ENCODE measurements at regions not wholly inside any gene's neighbourhood (a gene's known extent, or its start where the extent isn't known, plus 50 kb on each side); places are given as distances from the start of the nearest gene placed in this dataset.

DNA sequence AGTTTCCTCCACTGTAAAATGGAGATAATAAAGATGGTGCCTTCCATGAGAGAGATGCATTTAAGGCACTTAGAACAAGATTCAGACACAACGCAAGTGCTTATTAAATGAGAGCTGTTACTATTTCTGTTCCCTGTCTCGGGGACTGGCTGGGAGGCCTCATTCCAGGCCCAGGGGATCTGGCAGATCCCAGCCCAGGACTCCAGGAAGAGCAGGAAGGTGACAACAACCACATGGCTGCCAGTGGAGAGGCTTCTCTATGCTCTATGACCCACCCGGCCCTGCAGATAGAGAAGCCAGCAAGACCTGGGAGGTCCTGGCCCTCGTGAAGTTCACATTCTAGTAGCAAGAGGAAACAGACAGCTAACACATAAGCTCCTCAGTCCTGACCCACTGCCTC lies 175.5 kb downstream of the ACTL8 start:
- TF ChIP-seq POLR2A (IDR thresholded peaks at IDR 0.05; ENCODE audit: low read length): no peak
- no peak for TF ChIP-seq GATA1 (IDR thresholded peaks at IDR 0.05; ENCODE audit: low read depth, low read length)

Data from erythroblast (primary cell).